Gastroesophageal sphincter (tissue), 4 donors: ENCODE measurements at regions not wholly inside any gene's neighbourhood (a gene's known extent, or its start where the extent isn't known, plus 50 kb on each side); places are given as distances from the start of the nearest gene placed in this dataset.

Experiments
- ATAC-seq: fragments of 150-250 bp; one replicate; pipeline ENCODE4 v1.9.1; 2016; ENCODE audit warnings: mild to moderate bottlenecking, moderate library complexity
- H3K27ac ChIP-seq, 4 donors: fragments of 200-600 bp; sonication (generic) in 3 of 4; 1 replicate in 3 of 4; 2 replicates in 1 of 4; pipeline ENCODE4 v1.5.1; 2016 to 2019
- H3K27me3 ChIP-seq: fragments of 200-600 bp; sonication (generic); one replicate; pipeline ENCODE4 v1.5.1; 2019
- H3K36me3 ChIP-seq, 2 donors: fragments of 200-600 bp; sonication (generic); one replicate each; pipeline ENCODE4 v1.5.1; 2019; ENCODE audit warnings: control low read depth in 1 of 2
- H3K4me1 ChIP-seq, 3 donors: fragments of 200-600 bp; sonication (generic); 1 replicate in 2 of 3; 2 replicates in 1 of 3; pipeline ENCODE4 v1.5.1; 2016 to 2019; ENCODE audit warnings: control low read depth in 2 of 3
- H3K4me3 ChIP-seq, 2 donors: fragments of 200-600 bp; sonication (generic); one replicate each; pipeline ENCODE4 v1.5.1; 2019; ENCODE audit warnings: mild to moderate bottlenecking in 1 of 2, moderate library complexity in 1 of 2
- H3K9me3 ChIP-seq, 3 donors: fragments of 200-600 bp; sonication (generic); one replicate each; pipeline ENCODE4 v1.5.1; 2017 to 2019; ENCODE audit warnings: control low read depth in 2 of 3
- EP300 ChIP-seq: sonication (generic); formaldehyde crosslinking; IDR thresholded peaks from one replicate; pipeline ENCODE4 v1.6.1; 2017; ENCODE audit warnings: antibody characterized with exemption, mild to moderate bottlenecking
- POLR2A ChIP-seq, 2 donors: fragments of 450-650 bp; IDR thresholded peaks; one replicate each; pipeline ENCODE4 v1.6.1; 2017; ENCODE audit warnings: antibody characterized with exemption in 2 of 2, mild to moderate bottlenecking in 2 of 2, moderate library complexity in 1 of 2
- POLR2AphosphoS5 ChIP-seq: sonication (generic); formaldehyde crosslinking; IDR thresholded peaks from one replicate; pipeline ENCODE4 v1.6.1; 2017; ENCODE audit warnings: antibody characterized with exemption
- WGBS, 2 donors: methylation state at CpG; one replicate each; pipeline ENCODE4 v1.1.5; 2018; ENCODE audit warnings: low coverage in 1 of 2; 5-methylcytosine and 5-hydroxymethylcytosine counted together
- TF ChIP-seq, protein P1 (sequence below), 4 experiments: fragments of 200-600 bp in 2 of 4; fragments of 450-650 bp in 2 of 4; sonication (generic) in 1 of 4; IDR thresholded peaks; one replicate each; pipeline ENCODE4 v1.5.1; 2017 to 2019; ENCODE audit warnings: antibody characterized with exemption in 4 of 4, mild to moderate bottlenecking in 2 of 4, moderate library complexity in 2 of 4

DNA sequence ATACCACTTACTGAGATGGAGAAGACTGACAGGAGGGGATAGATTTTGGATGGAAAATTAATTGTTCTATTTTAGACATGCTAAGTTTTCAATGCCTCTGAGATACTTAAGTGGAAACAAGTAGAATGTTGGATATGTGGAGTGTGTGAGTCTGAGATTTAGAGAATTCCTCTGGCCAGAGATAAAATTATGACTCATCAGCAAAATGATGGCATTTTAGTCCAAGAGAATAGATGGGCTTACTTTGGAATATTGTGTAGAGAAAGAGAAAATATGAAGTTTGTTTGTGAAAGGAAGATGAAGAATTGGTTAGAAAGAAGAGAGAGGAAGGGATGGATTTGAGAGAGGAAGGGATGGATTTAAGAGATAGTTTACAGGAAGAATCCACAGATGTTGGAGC lies 108.6 kb upstream of the PPP1R2C start:
- Histone ChIP-seq H3K4me3 (no peak overlapping the region), H3K9me3 (no peaks in the 10 kb centered on the region), H3K27ac (no peak overlapping the region), H3K27me3 (no peaks in the 10 kb centered on the region), H3K4me1 (no peaks in the 10 kb centered on the region), H3K36me3 (no peaks in the 10 kb centered on the region)
- TF ChIP-seq, protein P1, sequence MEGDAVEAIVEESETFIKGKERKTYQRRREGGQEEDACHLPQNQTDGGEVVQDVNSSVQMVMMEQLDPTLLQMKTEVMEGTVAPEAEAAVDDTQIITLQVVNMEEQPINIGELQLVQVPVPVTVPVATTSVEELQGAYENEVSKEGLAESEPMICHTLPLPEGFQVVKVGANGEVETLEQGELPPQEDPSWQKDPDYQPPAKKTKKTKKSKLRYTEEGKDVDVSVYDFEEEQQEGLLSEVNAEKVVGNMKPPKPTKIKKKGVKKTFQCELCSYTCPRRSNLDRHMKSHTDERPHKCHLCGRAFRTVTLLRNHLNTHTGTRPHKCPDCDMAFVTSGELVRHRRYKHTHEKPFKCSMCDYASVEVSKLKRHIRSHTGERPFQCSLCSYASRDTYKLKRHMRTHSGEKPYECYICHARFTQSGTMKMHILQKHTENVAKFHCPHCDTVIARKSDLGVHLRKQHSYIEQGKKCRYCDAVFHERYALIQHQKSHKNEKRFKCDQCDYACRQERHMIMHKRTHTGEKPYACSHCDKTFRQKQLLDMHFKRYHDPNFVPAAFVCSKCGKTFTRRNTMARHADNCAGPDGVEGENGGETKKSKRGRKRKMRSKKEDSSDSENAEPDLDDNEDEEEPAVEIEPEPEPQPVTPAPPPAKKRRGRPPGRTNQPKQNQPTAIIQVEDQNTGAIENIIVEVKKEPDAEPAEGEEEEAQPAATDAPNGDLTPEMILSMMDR (IDR thresholded peaks at IDR 0.05) = no peak
- TF ChIP-seq POLR2A (IDR thresholded peaks at IDR 0.05) (no peak), POLR2AphosphoS5 (no peak), EP300 (no peak)
- no peak for ATAC-seq

DNA sequence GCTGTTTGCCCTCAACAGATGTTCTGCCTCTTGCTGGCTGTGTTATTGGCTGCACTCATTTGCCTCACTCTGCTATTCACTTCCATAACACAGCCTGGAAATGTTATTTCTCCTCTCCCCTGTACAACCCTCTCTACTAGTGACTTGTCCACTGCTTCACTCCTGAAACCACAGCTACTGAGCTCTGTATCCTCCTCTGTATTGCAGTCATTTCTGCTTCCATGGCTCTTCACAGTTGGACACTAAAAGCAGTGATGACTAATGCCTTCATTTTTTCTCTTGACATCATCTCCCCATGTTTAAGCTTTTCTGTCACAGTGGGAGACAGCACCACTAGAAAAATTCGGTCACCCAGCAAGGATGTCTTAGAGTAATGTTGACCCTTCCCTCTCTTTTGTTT lies 123.0 kb upstream of the PPP1R2C start:
- 25% methylated on average over 1 of the region's 1 CpG; no CpG with 5 or more reads in 1 of the 2 donors for WGBS, 2 donors
- H3K27me3 ChIP-seq = no peaks in the 10 kb centered on the region
- ATAC-seq = no peak

DNA sequence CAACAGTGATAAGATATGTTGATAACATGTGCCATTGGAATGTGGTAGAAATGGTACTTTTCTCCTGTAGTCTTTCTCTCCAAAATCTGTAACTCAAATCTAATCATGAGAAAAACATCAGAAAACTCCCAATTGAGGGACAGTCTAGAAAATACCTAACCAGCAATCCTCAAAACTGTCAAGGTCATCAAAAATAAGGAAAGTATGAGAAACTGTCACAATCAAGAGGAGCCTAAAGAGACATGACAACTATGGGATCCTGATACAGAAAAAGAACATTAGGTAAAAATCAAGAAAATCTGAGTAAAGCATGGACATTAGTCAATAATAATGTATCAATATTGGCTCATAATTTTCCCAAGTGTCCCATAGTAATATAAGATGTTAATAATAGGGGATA lies 124.5 kb upstream of the PPP1R2C start:
- Histone ChIP-seq H3K36me3 (no peaks in the 10 kb centered on the region), H3K4me1 (no peaks in the 10 kb centered on the region), H3K9me3 (no peaks in the 10 kb centered on the region), H3K27ac (no peak overlapping the region), H3K27me3 (no peaks in the 10 kb centered on the region), H3K4me3 (no peak overlapping the region)
- no peak for ATAC-seq
- TF ChIP-seq POLR2AphosphoS5 (no peak), EP300 (no peak), POLR2A (IDR thresholded peaks at IDR 0.05) (no peak)
- TF ChIP-seq, protein P1 (IDR thresholded peaks at IDR 0.05) = no peak

More for the DNA sequence above, 123.0 kb upstream of the PPP1R2C start:
- H3K4me3 ChIP-seq = no peak overlapping the region
- H3K36me3 ChIP-seq = no peaks in the 10 kb centered on the region
- no peaks in the 10 kb centered on the region for H3K9me3 ChIP-seq
- TF ChIP-seq, protein P1 (IDR thresholded peaks at IDR 0.05) = no peak
- TF ChIP-seq POLR2AphosphoS5 (no peak), EP300 (no peak)
- H3K27ac ChIP-seq = no peak overlapping the region
- no peaks in the 10 kb centered on the region for H3K4me1 ChIP-seq

DNA sequence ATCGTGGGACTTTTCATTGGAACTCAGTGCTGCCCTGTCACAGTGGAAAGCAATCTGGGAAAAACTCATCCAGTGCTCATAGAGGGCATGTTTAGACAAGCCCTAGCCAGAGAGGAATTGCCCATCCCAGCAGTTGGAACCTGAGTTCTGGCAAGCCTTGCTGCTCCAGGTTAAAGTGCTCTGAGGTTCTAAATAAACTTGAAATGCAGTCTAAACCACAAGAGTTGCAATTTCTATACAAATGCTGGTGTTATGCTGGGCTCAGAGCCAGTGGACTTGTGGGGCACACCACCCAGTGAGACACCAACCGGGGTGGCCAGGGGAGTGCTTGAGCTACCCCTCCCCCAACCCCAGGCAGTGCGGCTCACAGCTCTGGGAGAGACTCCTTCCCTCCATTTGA lies 142.8 kb upstream of the PPP1R2C start:
- TF ChIP-seq, protein P1 (IDR thresholded peaks at IDR 0.05) = no peak
- no peak for TF ChIP-seq EP300
- no peak for TF ChIP-seq POLR2A (IDR thresholded peaks at IDR 0.05)
- TF ChIP-seq POLR2AphosphoS5 = no peak
- Histone ChIP-seq H3K36me3 (no peaks in the 10 kb centered on the region), H3K9me3 (no peaks in the 10 kb centered on the region), H3K27me3 (no peaks in the 10 kb centered on the region), H3K4me3 (no peak overlapping the region), H3K4me1 (no peaks in the 10 kb centered on the region), H3K27ac (no peak overlapping the region)
- ATAC-seq = no peak
- no CpG with 5 or more reads among the region's 3 CpGs for WGBS, 2 donors

DNA sequence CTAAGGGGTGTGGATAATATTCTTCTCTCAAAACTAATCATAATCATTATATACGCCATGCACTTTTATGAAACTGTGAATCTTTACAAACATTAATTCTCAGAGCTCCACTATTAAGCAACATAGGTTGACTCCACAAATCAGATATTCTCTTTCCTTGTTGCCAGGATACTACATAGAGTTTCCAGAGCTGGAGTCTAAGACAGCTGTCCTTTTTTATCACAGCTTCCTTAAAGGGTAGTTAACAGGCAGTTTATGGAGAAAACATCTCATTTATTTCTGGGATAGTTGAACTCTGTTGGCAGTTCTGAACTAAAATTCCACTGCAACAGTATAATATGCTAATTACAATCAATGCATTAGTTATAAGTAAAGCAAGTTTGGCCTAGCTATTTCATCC lies 152.1 kb upstream of the PPP1R2C start:
- TF ChIP-seq, protein P1 (IDR thresholded peaks at IDR 0.05) = no peak
- TF ChIP-seq POLR2A (IDR thresholded peaks at IDR 0.05) (no peak), POLR2AphosphoS5 (no peak), EP300 (no peak)
- Histone ChIP-seq H3K9me3 (no peaks in the 10 kb centered on the region), H3K36me3 (no peaks in the 10 kb centered on the region), H3K4me1 (no peaks in the 10 kb centered on the region), H3K27me3 (no peaks in the 10 kb centered on the region), H3K4me3 (no peak overlapping the region), H3K27ac (no peak overlapping the region)
- ATAC-seq = no peak
- 55 to 90% methylated on average over 1 of the region's 1 CpG for WGBS, 2 donors
